MM.1S (cell line): ENCODE measurements at regions not wholly inside any gene's neighbourhood (a gene's known extent, or its start where the extent isn't known, plus 50 kb on each side); places are given as distances from the start of the nearest gene placed in this dataset.

Experiments used
- DNase-seq: peaks from one replicate; pipeline ENCODE4 v3.0.0-alpha.2; 2015
- H2AFZ ChIP-seq: fragments of 300-600 bp; sonication (generic); 2 replicates; pipeline ENCODE4 v1.6.0; 2016; ENCODE audit warnings: antibody characterized with exemption, low read length
- H3F3A ChIP-seq: fragments of 300-600 bp; sonication (generic); 2 replicates; pipeline ENCODE4 v1.6.1; 2016; ENCODE audit warnings: mild to moderate bottlenecking, antibody characterized with exemption, low read length, moderate library complexity, mixed read lengths; ENCODE audit not compliant: insufficient read depth
- H3K27ac ChIP-seq: fragments of 300-600 bp; sonication (generic); 2 replicates; pipeline ENCODE4 v1.5.1; 2016; ENCODE audit warnings: mild to moderate bottlenecking, low read length
- H3K27me3 ChIP-seq: fragments of 300-600 bp; sonication (generic); replicated peaks from 2 replicates; pipeline ENCODE4 v1.6.0; 2016; ENCODE audit warnings: low read length; ENCODE audit not compliant: insufficient read depth
- H3K36me3 ChIP-seq: fragments of 300-600 bp; sonication (generic); replicated peaks from 2 replicates; pipeline ENCODE4 v1.6.1; 2016; ENCODE audit warnings: mild to moderate bottlenecking, low read length, mixed read lengths; ENCODE audit not compliant: insufficient read depth
- H3K4me1 ChIP-seq: fragments of 300-600 bp; sonication (generic); 2 replicates; pipeline ENCODE4 v1.6.1; 2016; ENCODE audit warnings: low read length, mixed read lengths
- H3K4me2 ChIP-seq: fragments of 300-600 bp; sonication (generic); 2 replicates; pipeline ENCODE4 v1.6.0; 2016; ENCODE audit warnings: low read depth, low read length
- H3K4me3 ChIP-seq: fragments of 300-600 bp; sonication (generic); 2 replicates; pipeline ENCODE4 v1.5.1; 2016; ENCODE audit warnings: low read length, mixed read lengths
- H3K79me2 ChIP-seq: fragments of 300-600 bp; sonication (generic); 2 replicates; pipeline ENCODE4 v1.6.1; 2016; ENCODE audit warnings: mixed run types, low read length, mixed read lengths
- H3K9ac ChIP-seq: fragments of 300-600 bp; sonication (generic); 2 replicates; pipeline ENCODE4 v1.6.1; 2016; ENCODE audit warnings: low read length, mixed read lengths
- H3K9me2 ChIP-seq: fragments of 300-600 bp; sonication (generic); replicated peaks from 2 replicates; pipeline ENCODE4 v1.6.1; 2016; ENCODE audit warnings: mild to moderate bottlenecking, low read length, mixed read lengths; ENCODE audit not compliant: insufficient read depth
- H3K9me3 ChIP-seq: fragments of 300-600 bp; sonication (generic); replicated peaks from 2 replicates; pipeline ENCODE4 v1.6.1; 2016; ENCODE audit warnings: mild to moderate bottlenecking, low read length, mixed read lengths; ENCODE audit not compliant: insufficient read depth
- H4K20me1 ChIP-seq: fragments of 300-600 bp; sonication (generic); 2 replicates; pipeline ENCODE4 v1.6.1; 2016; ENCODE audit warnings: mild to moderate bottlenecking, low read length, moderate library complexity, mixed read lengths; ENCODE audit not compliant: insufficient read depth
- EZH2 ChIP-seq: fragments of 300-600 bp; sonication (generic); optimal IDR thresholded peaks from 2 replicates; pipeline ENCODE3; 2017; ENCODE audit warnings: low read depth, mild to moderate bottlenecking, antibody characterized with exemption, low read length, mixed read lengths
- EZH2phosphoT487 ChIP-seq: fragments of 300-600 bp; sonication (generic); IDR thresholded peaks from 2 replicates; pipeline ENCODE4 v1.6.1; 2018; ENCODE audit warnings: antibody characterized with exemption, low read length
- TF ChIP-seq, protein P1 (sequence below): fragments of 300-600 bp; sonication (generic); IDR thresholded peaks from 2 replicates; pipeline ENCODE4 v1.5.1; 2016; ENCODE audit warnings: antibody characterized with exemption, low read length, mixed read lengths

DNA sequence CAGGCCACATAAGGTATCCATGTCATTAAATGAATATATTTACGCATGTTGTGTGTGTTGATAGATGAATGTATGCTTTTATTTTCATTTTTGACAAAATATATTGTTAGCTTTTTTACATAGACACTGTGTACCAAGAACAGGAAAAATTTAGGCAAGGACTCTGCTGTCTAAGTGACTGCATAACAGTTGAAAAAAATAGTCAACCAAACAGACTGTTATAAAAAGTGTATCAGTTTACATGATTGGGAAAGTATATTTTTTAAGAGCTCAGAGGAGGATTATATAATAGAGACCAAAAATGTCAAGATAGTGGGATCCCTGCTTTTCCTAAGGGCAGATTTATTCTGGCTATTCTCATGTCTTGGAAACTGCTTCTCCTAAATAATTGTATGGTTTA, 858.0 kb downstream of the SLITRK1 start:
- no peak overlapping the region for H3K27ac ChIP-seq
- no peaks in the 10 kb centered on the region for H3K27me3 ChIP-seq
- H3K79me2 ChIP-seq = no peaks in the 10 kb centered on the region
- H3K9me3 ChIP-seq = no peaks in the 10 kb centered on the region
- H3K4me2 ChIP-seq = no peak overlapping the region
- no peaks in the 10 kb centered on the region for H3K9me2 ChIP-seq
- H3K36me3 ChIP-seq = no peaks in the 10 kb centered on the region
- H4K20me1 ChIP-seq = no peaks in the 10 kb centered on the region
- H3F3A ChIP-seq = no peaks in the 10 kb centered on the region
- DNase-seq = no peak
- H2AFZ ChIP-seq = no peak overlapping the region
- H3K4me3 ChIP-seq = no peak overlapping the region
- H3K4me1 ChIP-seq = no peaks in the 10 kb centered on the region
- TF ChIP-seq EZH2phosphoT487 = no peak
- TF ChIP-seq EZH2 = no peak
- TF ChIP-seq, protein P1, sequence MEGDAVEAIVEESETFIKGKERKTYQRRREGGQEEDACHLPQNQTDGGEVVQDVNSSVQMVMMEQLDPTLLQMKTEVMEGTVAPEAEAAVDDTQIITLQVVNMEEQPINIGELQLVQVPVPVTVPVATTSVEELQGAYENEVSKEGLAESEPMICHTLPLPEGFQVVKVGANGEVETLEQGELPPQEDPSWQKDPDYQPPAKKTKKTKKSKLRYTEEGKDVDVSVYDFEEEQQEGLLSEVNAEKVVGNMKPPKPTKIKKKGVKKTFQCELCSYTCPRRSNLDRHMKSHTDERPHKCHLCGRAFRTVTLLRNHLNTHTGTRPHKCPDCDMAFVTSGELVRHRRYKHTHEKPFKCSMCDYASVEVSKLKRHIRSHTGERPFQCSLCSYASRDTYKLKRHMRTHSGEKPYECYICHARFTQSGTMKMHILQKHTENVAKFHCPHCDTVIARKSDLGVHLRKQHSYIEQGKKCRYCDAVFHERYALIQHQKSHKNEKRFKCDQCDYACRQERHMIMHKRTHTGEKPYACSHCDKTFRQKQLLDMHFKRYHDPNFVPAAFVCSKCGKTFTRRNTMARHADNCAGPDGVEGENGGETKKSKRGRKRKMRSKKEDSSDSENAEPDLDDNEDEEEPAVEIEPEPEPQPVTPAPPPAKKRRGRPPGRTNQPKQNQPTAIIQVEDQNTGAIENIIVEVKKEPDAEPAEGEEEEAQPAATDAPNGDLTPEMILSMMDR = no peak
- no peak overlapping the region for H3K9ac ChIP-seq

DNA sequence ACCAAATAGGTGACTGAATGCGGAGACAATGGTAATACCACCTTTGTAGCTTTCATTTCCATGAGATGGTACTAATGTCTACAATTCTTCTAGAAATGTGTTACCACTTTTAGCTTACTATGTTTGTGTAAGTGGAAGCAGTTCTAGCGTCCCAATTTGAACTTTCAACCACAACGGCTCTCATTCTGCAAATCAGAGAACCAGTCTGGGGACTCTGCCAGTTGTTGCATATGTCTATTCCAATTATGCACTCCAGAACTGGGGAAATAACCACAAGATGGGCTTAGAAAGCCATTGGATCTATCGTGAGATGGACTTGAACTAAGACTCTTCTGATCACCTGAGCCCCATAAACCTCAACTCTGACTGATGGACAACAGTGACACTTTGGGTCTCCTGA, 862.3 kb downstream of the SLITRK1 start:
- Histone ChIP-seq H4K20me1 (no peaks in the 10 kb centered on the region), H3F3A (no peaks in the 10 kb centered on the region), H3K4me2 (no peak overlapping the region), H3K4me3 (no peak overlapping the region), H2AFZ (no peak overlapping the region), H3K79me2 (no peaks in the 10 kb centered on the region), H3K9me3 (no peaks in the 10 kb centered on the region), H3K27ac (no peak overlapping the region), H3K4me1 (no peaks in the 10 kb centered on the region), H3K36me3 (no peaks in the 10 kb centered on the region), H3K9me2 (no peaks in the 10 kb centered on the region), H3K9ac (no peak overlapping the region), H3K27me3 (no peaks in the 10 kb centered on the region)
- TF ChIP-seq EZH2 (no peak), EZH2phosphoT487 (no peak)
- TF ChIP-seq, protein P1 = no peak
- DNase-seq = no peak

DNA sequence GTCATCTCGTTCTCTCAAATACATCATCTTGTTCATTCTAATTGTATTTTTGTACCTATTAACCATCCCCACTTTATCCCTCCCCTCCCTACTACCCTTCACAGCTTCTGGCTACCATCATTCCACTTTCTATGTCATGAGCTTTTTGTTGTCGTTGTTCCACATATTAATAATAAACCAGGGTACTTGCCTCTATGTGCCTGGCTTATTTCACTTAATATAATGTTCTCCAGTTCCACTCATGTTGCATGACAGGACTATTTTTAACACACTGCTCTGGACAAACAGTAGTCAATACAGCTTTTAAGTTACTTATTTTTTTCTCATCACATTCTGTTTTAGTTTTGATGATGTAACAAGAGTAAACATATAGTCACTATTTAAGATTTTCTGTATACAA, 872.3 kb downstream of the SLITRK1 start:
- no peaks in the 10 kb centered on the region for H3F3A ChIP-seq
- no peaks in the 10 kb centered on the region; the same call in 1 of the 2 replicates for H3K9me3 ChIP-seq
- H3K4me3 ChIP-seq = no peak overlapping the region
- DNase-seq = no peak
- H3K27me3 ChIP-seq = no peaks in the 10 kb centered on the region
- no peak overlapping the region for H3K9ac ChIP-seq
- TF ChIP-seq EZH2phosphoT487 (no peak), EZH2 (no peak)
- TF ChIP-seq, protein P1 = no peak
- H3K4me2 ChIP-seq = no peak overlapping the region
- H3K4me1 ChIP-seq = no peaks in the 10 kb centered on the region
- no peaks in the 10 kb centered on the region for H4K20me1 ChIP-seq
- no peak overlapping the region for H3K27ac ChIP-seq
- no peak overlapping the region for H2AFZ ChIP-seq
- no peaks in the 10 kb centered on the region for H3K79me2 ChIP-seq
- H3K9me2 ChIP-seq = no peaks in the 10 kb centered on the region
- no peaks in the 10 kb centered on the region for H3K36me3 ChIP-seq
